SH-SY5Y (cell line): ENCODE measurements at regions not wholly inside any gene's neighbourhood (a gene's known extent, or its start where the extent isn't known, plus 50 kb on each side); places are given as distances from the start of the nearest gene placed in this dataset.

Experiments
- GATA2 ChIP-seq: IDR thresholded peaks from 2 replicates; pipeline ENCODE4 v1.6.1; 2011; ENCODE audit warnings: mild to moderate bottlenecking, low read depth, low read length
- GATA3 ChIP-seq: IDR thresholded peaks from 2 replicates; pipeline ENCODE4 v1.6.1; 2011; ENCODE audit warnings: low read depth, mild to moderate bottlenecking, low read length, moderate library complexity

DNA sequence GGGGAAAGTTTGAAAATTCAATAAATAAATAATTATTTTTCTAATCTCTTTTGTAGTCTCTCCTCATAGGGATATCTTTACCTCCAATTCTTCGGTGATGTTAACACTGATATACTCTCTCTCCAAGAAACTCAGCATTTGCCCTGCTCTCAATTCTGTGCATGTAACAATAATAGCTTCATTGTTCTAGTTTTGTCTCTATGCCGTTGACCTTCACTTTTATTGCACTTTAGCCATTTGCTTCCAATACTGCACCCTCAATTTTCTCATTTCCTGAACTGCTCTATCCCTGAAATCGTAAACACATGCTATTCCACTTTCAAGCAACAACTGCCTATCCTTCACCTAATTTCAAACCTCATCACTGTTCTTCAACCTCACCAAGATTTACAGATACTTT lies 645.0 kb downstream of the C12orf50 start:
- TF ChIP-seq GATA2: no peak
- no peak for TF ChIP-seq GATA3
